ENCODE measurements at regions not wholly inside any gene's neighbourhood (a gene's known extent, or its start where the extent isn't known, plus 50 kb on each side); places are given as distances from the start of the nearest gene placed in this dataset.

- no peak overlapping the region for H3K4me3 ChIP-seq (ENCODE audit: low read depth, low read length)
- no peak for DNase-seq (ENCODE audit: low read depth)
- no peak for TF ChIP-seq CTCF (conservative IDR thresholded peaks at IDR 0.05; ENCODE audit: low read depth, low read length)
Measured at GRCh38 chr18:42288129-42288528, 333.1 kb downstream of the PIK3C3 start.

- DNase-seq (ENCODE audit: low read depth), result no peak
- TF ChIP-seq CTCF (conservative IDR thresholded peaks at IDR 0.05; ENCODE audit: low read depth, low read length), result no peak
- no peak overlapping the region for H3K4me3 ChIP-seq (ENCODE audit: low read depth, low read length)
Measured at GRCh38 chr18:42289526-42289925, 334.5 kb downstream of the PIK3C3 start.

GRCh38 chr18:42290318-42291307 lies 335.6 kb downstream of the PIK3C3 start:
- H3K4me3 ChIP-seq (ENCODE audit: low read depth, low read length), result no peak overlapping the region
- no peak for DNase-seq (ENCODE audit: low read depth)
- no peak for TF ChIP-seq CTCF (conservative IDR thresholded peaks at IDR 0.05; ENCODE audit: low read depth, low read length)

DNA sequence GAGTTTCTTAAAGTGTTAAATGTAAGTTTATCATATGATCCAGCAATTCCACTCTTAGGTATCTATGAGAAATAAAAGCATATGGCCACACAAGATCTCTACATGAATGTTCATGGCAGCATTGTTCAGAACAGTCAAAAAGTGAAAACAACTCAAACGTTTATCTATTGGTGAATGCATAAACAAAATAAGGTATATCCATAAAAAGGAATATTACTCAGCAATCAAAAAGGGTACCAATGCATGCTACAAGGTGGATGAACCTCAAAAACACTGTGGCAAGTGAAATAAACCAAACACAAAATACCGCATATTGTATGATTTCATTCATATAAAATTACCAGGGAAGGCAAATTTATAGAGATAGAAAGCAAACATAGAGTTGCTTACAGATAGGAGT lies 337.6 kb downstream of the PIK3C3 start:
- TF ChIP-seq CTCF (conservative IDR thresholded peaks at IDR 0.05; ENCODE audit: low read depth, low read length), result no peak
- no peak for DNase-seq (ENCODE audit: low read depth)
- H3K4me3 ChIP-seq (ENCODE audit: low read depth, low read length), result no peak overlapping the region

GRCh38 chr18:42296192-42296591 lies 341.2 kb downstream of the PIK3C3 start:
- DNase-seq (ENCODE audit: low read depth), result no peak
- no peak for TF ChIP-seq CTCF (conservative IDR thresholded peaks at IDR 0.05; ENCODE audit: low read depth, low read length)
- no peak overlapping the region for H3K4me3 ChIP-seq (ENCODE audit: low read depth, low read length)

GRCh38 chr18:42296723-42297122 lies 341.7 kb downstream of the PIK3C3 start:
- no peak for DNase-seq (ENCODE audit: low read depth)
- no peak overlapping the region for H3K4me3 ChIP-seq (ENCODE audit: low read depth, low read length)
- no peak for TF ChIP-seq CTCF (conservative IDR thresholded peaks at IDR 0.05; ENCODE audit: low read depth, low read length)

Data from epithelial cell of proximal tubule (primary cell).